Adrenal gland (tissue), 9 donors: ENCODE measurements at regions not wholly inside any gene's neighbourhood (a gene's known extent, or its start where the extent isn't known, plus 50 kb on each side); places are given as distances from the start of the nearest gene placed in this dataset.

Experiments
- DNase-seq, 7 donors: peaks; one replicate each; pipeline ENCODE4 v3.0.0-alpha.2; 2019 to 2020
- H3K27ac ChIP-seq, 5 donors: fragments of 200-600 bp; sonication (generic) in 4 of 5; 1 replicate in 3 of 5; 2 replicates in 2 of 5; pipeline versions ENCODE4 v1.5.1 to v1.8.0; 2016 to 2020; ENCODE audit warnings: mild to moderate bottlenecking in 1 of 5
- H3K27me3 ChIP-seq: fragments of 200-600 bp; 2 replicates; pipeline ENCODE4 v1.8.0; 2021
- H3K36me3 ChIP-seq, 2 donors: fragments of 200-600 bp; replicated peaks in 1 of 2; 1 replicate in 1 of 2; 2 replicates in 1 of 2; pipeline versions ENCODE4 v1.5.1 to v1.8.0; 2018 to 2022
- H3K4me1 ChIP-seq, 2 donors: fragments of 200-600 bp; replicated peaks in 1 of 2; 1 replicate in 1 of 2; 2 replicates in 1 of 2; pipeline versions ENCODE4 v1.5.1 to v1.8.0; 2018 to 2021
- H3K4me3 ChIP-seq, 4 donors: fragments of 200-600 bp; sonication (generic) in 3 of 4; one replicate each; pipeline ENCODE4 v1.5.1; 2016 to 2018
- H3K9me3 ChIP-seq, 3 donors: fragments of 200-600 bp; sonication (generic) in 1 of 3; replicated peaks in 1 of 3; 1 replicate in 2 of 3; 2 replicates in 1 of 3; pipeline versions ENCODE4 v1.5.1 to v1.8.0; 2016 to 2021
- CTCF ChIP-seq, 6 experiments: fragments of 450-650 bp in 4 of 6; fragments of 200-600 bp in 2 of 6; sonication (generic) in 1 of 6; IDR thresholded peaks; 1 replicate in 5 of 6; 2 replicates in 1 of 6; pipeline versions ENCODE4 v1.5.1 to v1.8.0; 2016 to 2021; ENCODE audit warnings: antibody characterized with exemption in 6 of 6, mild to moderate bottlenecking in 2 of 6, moderate library complexity in 1 of 6
- POLR2A ChIP-seq, 2 donors: fragments of 450-650 bp; IDR thresholded peaks; one replicate each; pipeline ENCODE4 v1.6.1; 2017; ENCODE audit warnings: antibody characterized with exemption in 2 of 2, mild to moderate bottlenecking in 2 of 2, moderate library complexity in 1 of 2
- WGBS, 4 donors: extraction: QIAGEN DNeasy Blood & Tissue Kit in 2 of 4; methylation state at CpG; one replicate each; pipeline versions ENCODE4 v1.1.5 to v1.1.7; 2013 to 2017; 5-methylcytosine and 5-hydroxymethylcytosine counted together
- intact Hi-C, 2 donors: fragments of 100-400 bp; cut with DNase I; formaldehyde crosslinking; loops; one replicate each; pipeline versions ENCODE4 v1.14.1 to v1.15.0; 2022 to 2023
- donor health status: healthy with polysubstance abuse.
- donor health status: Bipolar disorder and iron deficiency.
- donor health status: DM: yes; HTN: yes; CAD: no.
- donor health status: DM: no; HTN: no; CAD: no.
- donor health status: DM: no; HTN: no; CAD: no.

GRCh38 chr19:32041681-32042292 lies 303.6 kb upstream of the ZNF507 start:
- Histone ChIP-seq H3K4me1 (peaks cover 17 to 23% of the 10 kb centered on the region in 2 donors), H3K27me3 (peaks cover 12% of the 10 kb centered on the region), H3K9me3 (no peaks in the 10 kb centered on the region), H3K27ac (no peak overlapping the region), H3K4me3 (peak overlapping the region in 1 of 4 donors; percentile 60), H3K36me3 (no peaks in the 10 kb centered on the region)
- intact Hi-C loops: no loop called here
- WGBS, 4 donors: 0 to 3% (median 1%) methylated on average over 23 of the region's 23 CpGs
- peak; percentile 49 to 73 (median 63) for DNase-seq
- TF ChIP-seq CTCF (IDR thresholded peaks at IDR 0.05) (peak; percentile 66 to 87 (median 80)), POLR2A (IDR thresholded peaks at IDR 0.05) (no peak)

GRCh38 chr19:32047788-32048187 lies 297.6 kb upstream of the ZNF507 start:
- H3K27me3 ChIP-seq: peaks cover 10% of the 10 kb centered on the region
- H3K4me3 ChIP-seq: no peak overlapping the region
- intact Hi-C loops: no loop called here
- DNase-seq: no peak
- H3K36me3 ChIP-seq: no peaks in the 10 kb centered on the region
- H3K9me3 ChIP-seq: no peaks in the 10 kb centered on the region
- no peak overlapping the region for H3K27ac ChIP-seq
- WGBS, 4 donors: 70 to 83% (median 78%) methylated on average over 3 to 5 of the region's 5 CpGs
- H3K4me1 ChIP-seq: no peaks in the 10 kb centered on the region
- TF ChIP-seq CTCF (IDR thresholded peaks at IDR 0.05) (no peak), POLR2A (IDR thresholded peaks at IDR 0.05) (no peak)

- intact Hi-C loops: no loop called here
- H3K36me3 ChIP-seq: no peaks in the 10 kb centered on the region
- H3K4me3 ChIP-seq: no peak overlapping the region
- TF ChIP-seq POLR2A (IDR thresholded peaks at IDR 0.05) (no peak), CTCF (IDR thresholded peaks at IDR 0.05) (no peak)
- no peaks in the 10 kb centered on the region for H3K9me3 ChIP-seq
- no peak overlapping the region for H3K27ac ChIP-seq
- WGBS, 4 donors: 78 to 84% (median 82%) methylated on average over 3 of the region's 3 CpGs
- DNase-seq: no peak
- no peaks in the 10 kb centered on the region for H3K27me3 ChIP-seq
- H3K4me1 ChIP-seq: no peaks in the 10 kb centered on the region
These were observed 292.0 kb upstream of the ZNF507 start for GRCh38 chr19:32053376-32053775.

- Histone ChIP-seq H3K27me3 (no peaks in the 10 kb centered on the region), H3K4me1 (no peaks in the 10 kb centered on the region), H3K36me3 (no peaks in the 10 kb centered on the region), H3K9me3 (no peaks in the 10 kb centered on the region), H3K27ac (no peak overlapping the region), H3K4me3 (no peak overlapping the region)
- 78 to 86% (median 79%) methylated on average over 10 of the region's 10 CpGs for WGBS, 4 donors
- TF ChIP-seq CTCF (IDR thresholded peaks at IDR 0.05) (no peak), POLR2A (IDR thresholded peaks at IDR 0.05) (no peak)
- intact Hi-C loops: no loop called here
- no peak for DNase-seq
These were observed 291.5 kb upstream of the ZNF507 start for GRCh38 chr19:32053861-32054260.
